Vagina (tissue), 2 donors: ENCODE measurements at regions not wholly inside any gene's neighbourhood (a gene's known extent, or its start where the extent isn't known, plus 50 kb on each side); places are given as distances from the start of the nearest gene placed in this dataset.

Experiments
- DNase-seq, 2 donors: peaks; one replicate each; pipeline ENCODE4 v3.0.0-alpha.2; 2017; ENCODE audit errors: extremely low spot score in 2 of 2
- H3K27ac ChIP-seq: fragments of 200-600 bp; sonication (generic); one replicate; pipeline ENCODE4 v1.5.1; 2019
- H3K27me3 ChIP-seq: fragments of 200-600 bp; sonication (generic); one replicate; pipeline ENCODE4 v1.5.1; 2019
- H3K36me3 ChIP-seq, 2 donors: fragments of 200-600 bp; sonication (generic); one replicate each; pipeline ENCODE4 v1.5.1; 2017 to 2019
- H3K4me1 ChIP-seq: fragments of 200-600 bp; sonication (generic); one replicate; pipeline ENCODE4 v1.5.1; 2019
- H3K4me3 ChIP-seq, 2 donors: fragments of 200-600 bp; sonication (generic); 1 replicate in 1 of 2; 2 replicates in 1 of 2; pipeline ENCODE4 v1.5.1; 2016 to 2019
- H3K9me3 ChIP-seq: fragments of 200-600 bp; sonication (generic); one replicate; pipeline ENCODE4 v1.5.1; 2019
- POLR2A ChIP-seq, 2 donors: fragments of 450-650 bp; IDR thresholded peaks; one replicate each; pipeline ENCODE4 v1.6.1; 2017; ENCODE audit warnings: antibody characterized with exemption in 2 of 2, mild to moderate bottlenecking in 2 of 2, moderate library complexity in 2 of 2
- POLR2AphosphoS5 ChIP-seq, 2 donors: sonication (generic); formaldehyde crosslinking; IDR thresholded peaks; one replicate each; pipeline ENCODE4 v1.9.0; 2017; ENCODE audit warnings: antibody characterized with exemption in 2 of 2, mild to moderate bottlenecking in 2 of 2, low read depth in 1 of 2; ENCODE audit not compliant: insufficient read depth in 1 of 2
- intact Hi-C: fragments of 100-400 bp; cut with DNase I; formaldehyde crosslinking; loops from one replicate; pipeline ENCODE4 v1.15.1; 2023
- TF ChIP-seq, protein P1 (sequence below), 3 experiments: fragments of 450-650 bp in 2 of 3; fragments of 200-600 bp in 1 of 3; sonication (generic) in 1 of 3; IDR thresholded peaks; one replicate each; pipeline ENCODE4 v1.5.1; 2017 to 2019; ENCODE audit warnings: antibody characterized with exemption in 3 of 3, mild to moderate bottlenecking in 2 of 3, moderate library complexity in 2 of 3

DNA sequence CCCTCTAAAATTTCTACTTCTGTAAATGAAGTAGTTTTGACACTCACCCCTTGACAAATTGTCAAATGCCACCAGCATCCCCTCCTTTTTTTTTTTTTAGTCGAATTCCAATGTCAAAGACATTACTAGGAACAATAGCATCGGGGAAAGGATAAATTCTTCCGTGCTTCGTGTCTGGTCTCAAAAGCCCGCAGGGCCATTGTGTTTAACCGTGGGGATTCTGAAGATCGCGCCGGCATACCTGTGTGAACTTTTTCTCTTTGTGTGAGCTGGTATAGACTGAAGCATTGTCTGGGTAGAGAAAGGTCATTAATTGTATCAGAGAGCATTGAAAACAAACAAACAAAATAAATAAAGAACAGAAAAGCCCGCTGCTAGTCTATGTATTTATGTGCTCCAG, 313.9 kb downstream of the ASMT start:
- Histone ChIP-seq H3K9me3 (no peaks in the 10 kb centered on the region), H3K4me3 (no peak overlapping the region), H3K36me3 (no peaks in the 10 kb centered on the region), H3K27me3 (no peaks in the 10 kb centered on the region), H3K27ac (no peak overlapping the region), H3K4me1 (no peaks in the 10 kb centered on the region)
- DNase-seq, result no peak
- intact Hi-C loops, result no loop called here
- TF ChIP-seq POLR2AphosphoS5 (IDR thresholded peaks at IDR 0.05; ENCODE audit: insufficient read depth in 1 of 2, low read depth in 1 of 2), result no peak
- TF ChIP-seq, protein P1, sequence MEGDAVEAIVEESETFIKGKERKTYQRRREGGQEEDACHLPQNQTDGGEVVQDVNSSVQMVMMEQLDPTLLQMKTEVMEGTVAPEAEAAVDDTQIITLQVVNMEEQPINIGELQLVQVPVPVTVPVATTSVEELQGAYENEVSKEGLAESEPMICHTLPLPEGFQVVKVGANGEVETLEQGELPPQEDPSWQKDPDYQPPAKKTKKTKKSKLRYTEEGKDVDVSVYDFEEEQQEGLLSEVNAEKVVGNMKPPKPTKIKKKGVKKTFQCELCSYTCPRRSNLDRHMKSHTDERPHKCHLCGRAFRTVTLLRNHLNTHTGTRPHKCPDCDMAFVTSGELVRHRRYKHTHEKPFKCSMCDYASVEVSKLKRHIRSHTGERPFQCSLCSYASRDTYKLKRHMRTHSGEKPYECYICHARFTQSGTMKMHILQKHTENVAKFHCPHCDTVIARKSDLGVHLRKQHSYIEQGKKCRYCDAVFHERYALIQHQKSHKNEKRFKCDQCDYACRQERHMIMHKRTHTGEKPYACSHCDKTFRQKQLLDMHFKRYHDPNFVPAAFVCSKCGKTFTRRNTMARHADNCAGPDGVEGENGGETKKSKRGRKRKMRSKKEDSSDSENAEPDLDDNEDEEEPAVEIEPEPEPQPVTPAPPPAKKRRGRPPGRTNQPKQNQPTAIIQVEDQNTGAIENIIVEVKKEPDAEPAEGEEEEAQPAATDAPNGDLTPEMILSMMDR (IDR thresholded peaks at IDR 0.05), result no peak
- no peak for TF ChIP-seq POLR2A (IDR thresholded peaks at IDR 0.05)

DNA sequence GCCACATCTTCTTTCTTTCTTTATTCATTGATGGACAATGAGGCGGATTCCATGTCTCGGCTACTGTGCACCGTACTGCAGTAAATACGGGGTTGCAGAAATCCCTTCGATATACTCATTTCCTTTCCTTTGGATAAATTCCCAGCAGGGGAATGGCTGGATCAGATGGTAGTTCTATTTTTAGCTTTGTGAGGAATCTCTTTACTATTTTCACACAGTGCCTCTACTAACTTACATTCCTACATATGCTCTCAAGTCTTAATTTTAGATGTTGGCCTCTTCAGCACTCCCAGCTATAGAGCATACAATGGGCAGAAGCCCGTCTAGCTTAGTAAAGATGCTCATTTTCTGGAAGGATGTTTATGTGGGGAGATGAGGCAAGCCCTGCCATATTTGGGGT, 317.4 kb downstream of the ASMT start:
- TF ChIP-seq POLR2AphosphoS5 (IDR thresholded peaks at IDR 0.05; ENCODE audit: insufficient read depth in 1 of 2, low read depth in 1 of 2) (no peak), POLR2A (IDR thresholded peaks at IDR 0.05) (no peak)
- H3K27ac ChIP-seq, result no peak overlapping the region

DNA sequence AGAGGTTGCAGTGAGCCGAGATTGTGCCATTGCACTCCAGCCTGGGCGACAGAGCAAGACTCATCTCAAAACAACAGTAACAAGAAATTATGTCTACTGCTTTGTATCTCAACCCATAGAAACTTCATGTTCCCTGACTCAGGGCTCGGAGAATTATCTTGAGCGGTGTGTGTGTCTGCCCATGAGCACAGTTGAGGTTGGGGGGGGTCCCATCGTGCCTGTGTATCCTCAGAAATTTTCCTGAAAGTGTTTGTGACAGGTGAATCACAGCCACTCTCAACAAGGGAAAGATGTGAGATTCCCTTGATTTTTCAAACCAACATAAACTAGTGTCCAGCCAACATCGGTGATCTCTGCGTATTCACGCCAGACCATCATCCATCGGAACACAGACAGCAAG, 319.1 kb downstream of the ASMT start:
- Histone ChIP-seq H3K4me3 (no peak overlapping the region), H3K4me1 (no peaks in the 10 kb centered on the region), H3K36me3 (no peaks in the 10 kb centered on the region), H3K9me3 (no peaks in the 10 kb centered on the region), H3K27ac (no peak overlapping the region), H3K27me3 (no peaks in the 10 kb centered on the region)
- intact Hi-C loops, result no loop called here
- no peak for TF ChIP-seq POLR2AphosphoS5 (IDR thresholded peaks at IDR 0.05; ENCODE audit: insufficient read depth in 1 of 2, low read depth in 1 of 2)
- TF ChIP-seq, protein P1 (IDR thresholded peaks at IDR 0.05), result no peak
- TF ChIP-seq POLR2A (IDR thresholded peaks at IDR 0.05), result no peak
- DNase-seq, result no peak

More for the DNA sequence above, 317.4 kb downstream of the ASMT start:
- Histone ChIP-seq H3K9me3 (no peaks in the 10 kb centered on the region), H3K36me3 (no peaks in the 10 kb centered on the region), H3K4me3 (no peak overlapping the region), H3K4me1 (no peaks in the 10 kb centered on the region), H3K27me3 (no peaks in the 10 kb centered on the region)
- no peak for DNase-seq
- intact Hi-C loops, result no loop called here

DNA sequence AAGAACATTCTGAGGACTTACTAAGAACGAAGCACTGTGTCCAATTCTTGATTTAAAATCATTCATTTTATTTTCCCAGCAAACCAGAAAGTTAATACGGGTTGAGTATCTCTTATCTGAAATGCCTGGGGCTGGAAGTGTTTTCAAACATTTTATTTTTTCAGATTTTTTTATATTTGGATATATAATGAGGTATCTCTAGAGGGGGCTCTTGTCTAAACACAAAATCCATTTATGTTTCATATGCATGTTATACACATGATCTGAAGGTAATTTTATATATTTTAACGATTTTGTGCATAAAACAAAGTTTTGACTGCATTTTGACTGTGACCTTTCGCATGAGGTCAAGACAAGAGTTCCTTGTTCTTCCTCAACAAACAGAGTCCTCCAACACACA, 320.9 kb downstream of the ASMT start:
- DNase-seq, result no peak
- Histone ChIP-seq H3K27ac (no peak overlapping the region), H3K4me3 (no peak overlapping the region), H3K4me1 (no peaks in the 10 kb centered on the region), H3K9me3 (no peaks in the 10 kb centered on the region), H3K27me3 (no peaks in the 10 kb centered on the region), H3K36me3 (no peaks in the 10 kb centered on the region)
- TF ChIP-seq, protein P1 (IDR thresholded peaks at IDR 0.05), result no peak
- TF ChIP-seq POLR2AphosphoS5 (IDR thresholded peaks at IDR 0.05; ENCODE audit: insufficient read depth in 1 of 2, low read depth in 1 of 2) (no peak), POLR2A (IDR thresholded peaks at IDR 0.05) (no peak)
- intact Hi-C loops, result no loop called here

DNA sequence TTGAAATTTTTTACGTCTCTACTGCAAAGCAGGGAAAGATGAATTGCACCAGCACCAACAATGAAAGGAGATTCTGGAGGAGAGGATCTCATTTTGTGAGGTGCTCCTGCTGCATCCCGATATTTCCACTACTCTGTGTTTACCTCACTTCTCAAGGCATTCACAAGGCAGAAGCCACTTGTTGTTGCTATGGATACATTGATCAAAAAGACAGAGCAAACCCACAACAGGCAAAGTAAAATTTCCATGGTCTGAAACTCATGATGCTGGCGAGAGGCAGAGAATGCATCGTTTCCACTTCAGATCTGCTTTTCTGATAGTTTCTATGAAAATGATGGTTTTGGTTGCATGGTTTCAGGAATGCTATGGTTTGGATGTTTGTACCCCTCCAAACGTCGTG, 323.3 kb downstream of the ASMT start:
- Histone ChIP-seq H3K4me3 (no peak overlapping the region), H3K9me3 (no peaks in the 10 kb centered on the region), H3K27me3 (no peaks in the 10 kb centered on the region), H3K36me3 (no peaks in the 10 kb centered on the region), H3K4me1 (no peaks in the 10 kb centered on the region), H3K27ac (no peak overlapping the region)
- TF ChIP-seq, protein P1 (IDR thresholded peaks at IDR 0.05), result no peak
- TF ChIP-seq POLR2A (IDR thresholded peaks at IDR 0.05), result no peak
- no peak for TF ChIP-seq POLR2AphosphoS5 (IDR thresholded peaks at IDR 0.05; ENCODE audit: insufficient read depth in 1 of 2, low read depth in 1 of 2)
- DNase-seq, result no peak
- intact Hi-C loops, result no loop called here

DNA sequence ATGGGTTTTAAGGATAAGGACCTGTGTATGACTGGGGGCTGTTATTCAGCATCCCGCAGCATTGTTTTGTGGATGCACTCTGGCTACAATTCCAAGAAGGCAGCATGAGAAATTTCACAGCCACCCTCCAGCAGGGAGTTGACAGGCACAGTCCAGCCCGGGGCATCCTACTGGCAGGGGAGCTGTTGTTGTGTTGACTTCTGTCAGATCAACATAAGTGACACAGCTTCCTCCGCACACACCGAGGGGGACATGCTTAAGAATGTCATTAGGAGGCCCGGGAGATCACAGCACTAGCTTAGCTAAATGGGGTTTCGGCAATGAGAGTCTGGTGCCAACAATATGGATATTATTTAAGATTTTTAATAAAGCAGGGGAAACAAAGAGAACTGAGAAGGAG, 326.5 kb downstream of the ASMT start:
- H3K27ac ChIP-seq, result no peak overlapping the region
- intact Hi-C loops, result no loop called here
- DNase-seq, result no peak

More for the DNA sequence above, 326.5 kb downstream of the ASMT start:
- Histone ChIP-seq H3K4me3 (no peak overlapping the region), H3K27me3 (no peaks in the 10 kb centered on the region), H3K9me3 (no peaks in the 10 kb centered on the region), H3K4me1 (no peaks in the 10 kb centered on the region), H3K36me3 (no peaks in the 10 kb centered on the region)
- TF ChIP-seq, protein P1 (IDR thresholded peaks at IDR 0.05), result no peak
- TF ChIP-seq POLR2A (IDR thresholded peaks at IDR 0.05) (no peak), POLR2AphosphoS5 (IDR thresholded peaks at IDR 0.05; ENCODE audit: insufficient read depth in 1 of 2, low read depth in 1 of 2) (no peak)
